A673 (cell line): ENCODE measurements at regions not wholly inside any gene's neighbourhood (a gene's known extent, or its start where the extent isn't known, plus 50 kb on each side); places are given as distances from the start of the nearest gene placed in this dataset.

Experiments
- BruUV-seq: library from RNA; stranded (reverse); fragments of 400-500 nt; replicated peaks from 2 replicates; lab custom pipeline; 2021; lab: Mats Ljungman, UMichigan
- CTCF ChIA-PET: fragments of 300-600 bp; sonication (Branson Sonifier 250); formaldehyde crosslinking; loops from one replicate; lab custom pipeline; 2022; ENCODE audit warnings: antibody characterized with exemption; lab: Charles Lee
- POLR2A ChIA-PET: fragments of 300-600 bp; sonication (Branson Sonifier 250); formaldehyde crosslinking; loops from one replicate; lab custom pipeline; 2022; ENCODE audit warnings: antibody characterized with exemption; ENCODE audit not compliant: low non-redundant PET; lab: Charles Lee
- DNase-seq: peaks from one replicate; pipeline ENCODE4 v3.0.0-alpha.2; 2015; ENCODE audit warnings: low spot score
- H3K27ac ChIP-seq: fragments of 200-600 bp; sonication (generic); 2 replicates; pipeline ENCODE4 v1.5.1; 2016; ENCODE audit warnings: mixed run types, low read depth, mild to moderate bottlenecking, mixed read lengths, antibody characterized with exemption, low read length; ENCODE audit not compliant: poor library complexity, severe bottlenecking
- H3K27me3 ChIP-seq: fragments of 200-600 bp; sonication (generic); replicated peaks from 2 replicates; pipeline ENCODE4 v1.6.1; 2017; ENCODE audit warnings: mixed run types, low read depth, mild to moderate bottlenecking, mixed read lengths, antibody characterized with exemption, low read length; ENCODE audit not compliant: insufficient read depth, poor library complexity
- H3K36me3 ChIP-seq: fragments of 200-600 bp; sonication (generic); 2 replicates; pipeline ENCODE4 v1.6.1; 2016; ENCODE audit warnings: mixed run types, mild to moderate bottlenecking, mixed read lengths, antibody characterized with exemption, low read length; ENCODE audit not compliant: insufficient read depth, poor library complexity, severe bottlenecking
- H3K4me1 ChIP-seq: fragments of 200-600 bp; sonication (generic); 2 replicates; pipeline ENCODE4 v1.6.1; 2017; ENCODE audit warnings: mixed run types, mild to moderate bottlenecking, mixed read lengths, antibody characterized with exemption, low read length; ENCODE audit not compliant: insufficient read depth, poor library complexity, severe bottlenecking
- H3K4me3 ChIP-seq: fragments of 200-600 bp; sonication (generic); 2 replicates; pipeline ENCODE4 v1.5.1; 2016; ENCODE audit warnings: low read depth, mixed run types, mild to moderate bottlenecking, mixed read lengths, low read length; ENCODE audit not compliant: poor library complexity, severe bottlenecking
- H3K9me3 ChIP-seq: fragments of 200-600 bp; sonication (generic); 2 replicates; pipeline ENCODE4 v1.6.1; 2016; ENCODE audit warnings: mixed run types, low read depth, mild to moderate bottlenecking, mixed read lengths, antibody characterized with exemption, low read length; ENCODE audit not compliant: poor library complexity, severe bottlenecking
- EZH2 ChIP-seq: fragments of 200-600 bp; sonication (generic); IDR thresholded peaks from 2 replicates; pipeline ENCODE4 v1.6.1; 2017; ENCODE audit warnings: borderline replicate concordance, low read depth, mild to moderate bottlenecking, mixed read lengths, antibody characterized with exemption, low read length; ENCODE audit not compliant: poor library complexity, severe bottlenecking
- intact Hi-C: fragments of 100-400 bp; cut with micrococcal nuclease; formaldehyde crosslinking; loops from one replicate; pipeline ENCODE4 v1.10.0; 2022; ENCODE audit not compliant: unreplicated experiment
- TF ChIP-seq, protein P1 (sequence below): fragments of 300-800, 200-600 bp; sonication (generic); conservative IDR thresholded peaks from 2 replicates; pipeline ENCODE4 v1.5.1; 2017; ENCODE audit warnings: low read depth, mild to moderate bottlenecking, antibody characterized with exemption, low read length, moderate library complexity, mixed read lengths

DNA sequence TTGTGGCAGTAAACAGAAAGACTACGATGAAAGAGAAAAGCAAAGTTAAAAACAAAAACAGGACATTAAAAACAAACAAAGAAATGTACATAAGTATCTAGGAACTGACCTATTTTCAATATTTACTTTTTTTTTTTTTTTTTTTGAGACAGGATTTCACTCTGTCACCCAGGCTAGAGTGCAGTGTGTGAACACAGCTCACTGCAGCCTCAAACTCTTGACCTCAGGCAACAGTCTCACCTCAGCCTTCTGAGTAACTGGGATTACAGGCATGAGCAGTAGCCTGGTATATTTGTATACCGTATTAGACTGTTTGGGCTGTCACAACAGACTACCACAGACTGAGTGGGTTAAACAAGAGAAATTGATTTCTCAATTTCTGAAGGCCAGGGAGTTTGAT lies 1189.1 kb downstream of the CDH9 start:
- POLR2A ChIA-PET, result no interaction called here
- Histone ChIP-seq H3K36me3 (no peaks in the 10 kb centered on the region), H3K9me3 (peaks cover 7% of the 10 kb centered on the region), H3K4me3 (no peak overlapping the region), H3K27me3 (no peaks in the 10 kb centered on the region), H3K27ac (no peak overlapping the region), H3K4me1 (no peaks in the 10 kb centered on the region)
- CTCF ChIA-PET, result no interaction called here
- no TSS peak for BruUV-seq
- intact Hi-C loops, result no loop called here
- TF ChIP-seq, protein P1, sequence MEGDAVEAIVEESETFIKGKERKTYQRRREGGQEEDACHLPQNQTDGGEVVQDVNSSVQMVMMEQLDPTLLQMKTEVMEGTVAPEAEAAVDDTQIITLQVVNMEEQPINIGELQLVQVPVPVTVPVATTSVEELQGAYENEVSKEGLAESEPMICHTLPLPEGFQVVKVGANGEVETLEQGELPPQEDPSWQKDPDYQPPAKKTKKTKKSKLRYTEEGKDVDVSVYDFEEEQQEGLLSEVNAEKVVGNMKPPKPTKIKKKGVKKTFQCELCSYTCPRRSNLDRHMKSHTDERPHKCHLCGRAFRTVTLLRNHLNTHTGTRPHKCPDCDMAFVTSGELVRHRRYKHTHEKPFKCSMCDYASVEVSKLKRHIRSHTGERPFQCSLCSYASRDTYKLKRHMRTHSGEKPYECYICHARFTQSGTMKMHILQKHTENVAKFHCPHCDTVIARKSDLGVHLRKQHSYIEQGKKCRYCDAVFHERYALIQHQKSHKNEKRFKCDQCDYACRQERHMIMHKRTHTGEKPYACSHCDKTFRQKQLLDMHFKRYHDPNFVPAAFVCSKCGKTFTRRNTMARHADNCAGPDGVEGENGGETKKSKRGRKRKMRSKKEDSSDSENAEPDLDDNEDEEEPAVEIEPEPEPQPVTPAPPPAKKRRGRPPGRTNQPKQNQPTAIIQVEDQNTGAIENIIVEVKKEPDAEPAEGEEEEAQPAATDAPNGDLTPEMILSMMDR, result no peak
- no peak for TF ChIP-seq EZH2
- no peak for DNase-seq

DNA sequence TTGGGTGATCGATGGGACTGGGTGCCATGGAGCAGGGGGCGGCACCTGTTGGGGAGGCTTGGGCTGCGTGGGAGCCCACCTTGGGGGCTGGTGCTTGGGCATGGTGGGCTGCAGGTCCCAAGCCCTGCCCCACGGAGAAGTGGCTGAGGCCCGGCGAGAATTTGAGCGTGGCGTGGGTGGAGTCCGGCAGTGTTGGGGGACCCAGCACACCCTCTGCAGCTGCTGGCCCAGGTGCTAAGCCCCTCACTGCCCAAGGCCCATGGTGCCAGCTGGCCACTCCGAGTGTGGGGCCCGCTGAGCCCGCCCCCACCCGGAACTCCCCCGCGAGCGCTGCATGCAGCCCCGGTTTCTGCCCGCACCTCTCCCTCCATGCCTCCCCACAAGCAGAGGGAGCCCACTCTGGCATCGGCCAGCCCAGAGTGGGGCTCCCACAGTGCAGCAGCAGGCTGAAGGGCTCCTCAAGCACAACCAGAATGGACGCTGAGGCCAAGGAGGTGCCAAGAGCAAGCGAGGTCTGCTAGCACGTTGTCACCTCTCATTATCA lies 1178.6 kb upstream of the CDH10 start:
- no peak for TF ChIP-seq EZH2
- TF ChIP-seq, protein P1, result no peak
- Histone ChIP-seq H3K4me1 (no peaks in the 10 kb centered on the region), H3K9me3 (peaks cover 14% of the 10 kb centered on the region), H3K36me3 (no peaks in the 10 kb centered on the region), H3K27me3 (no peaks in the 10 kb centered on the region), H3K4me3 (no peak overlapping the region), H3K27ac (no peak overlapping the region)
- BruUV-seq, result no TSS peak
- ChIA-PET POLR2A (no interaction called here), CTCF (no interaction called here)
- intact Hi-C loops, result no loop called here
- no peak for DNase-seq
